ENCODE measurements at regions not wholly inside any gene's neighbourhood (a gene's known extent, or its start where the extent isn't known, plus 50 kb on each side); places are given as distances from the start of the nearest gene placed in this dataset.

- Histone ChIP-seq H3K79me2 (ENCODE audit: control insufficient read depth, low read length) (no peaks in the 10 kb centered on the region), H3K4me1 (ENCODE audit: control insufficient read depth, low read length) (no peaks in the 10 kb centered on the region), H3K9me2 (replicated peaks; ENCODE audit: control insufficient read depth, low read length) (no peaks in the 10 kb centered on the region), H3K9me3 (ENCODE audit: control insufficient read depth, insufficient read depth, low read length) (no peaks in the 10 kb centered on the region), H3K4me2 (ENCODE audit: low read length) (no peak overlapping the region), H3K4me3 (ENCODE audit: low read length) (no peak overlapping the region), H3K36me3 (ENCODE audit: control insufficient read depth, low read length) (no peaks in the 10 kb centered on the region), H3F3A (ENCODE audit: control insufficient read depth, insufficient read depth) (no peaks in the 10 kb centered on the region), H3K27ac (ENCODE audit: low read depth, low read length) (no peak overlapping the region), H3K27me3 (ENCODE audit: control insufficient read depth, low read length) (no peaks in the 10 kb centered on the region), H4K20me1 (ENCODE audit: control insufficient read depth, insufficient read depth, low read depth, low read length) (no peaks in the 10 kb centered on the region)
- TF ChIP-seq CTCF (IDR thresholded peaks at IDR 0.05; ENCODE audit: low read depth, low read length, poor library complexity, severe bottlenecking) (no peak), EZH2phosphoT487 (IDR thresholded peaks at IDR 0.05; ENCODE audit: borderline replicate concordance, low read length) (no peak)
Measured at GRCh38 chrX:39669668-39670067, 428.1 kb downstream of the BCOR start.

GRCh38 chrX:39670281-39670680, 427.5 kb downstream of the BCOR start:
- no peaks in the 10 kb centered on the region for H3K79me2 ChIP-seq (ENCODE audit: control insufficient read depth, low read length)
- H3K27ac ChIP-seq (ENCODE audit: low read depth, low read length), result no peak overlapping the region
- H3K27me3 ChIP-seq (ENCODE audit: control insufficient read depth, low read length), result no peaks in the 10 kb centered on the region
- no peaks in the 10 kb centered on the region for H3K9me2 ChIP-seq (replicated peaks; ENCODE audit: control insufficient read depth, low read length)
- no peaks in the 10 kb centered on the region for H3K36me3 ChIP-seq (ENCODE audit: control insufficient read depth, low read length)
- no peak overlapping the region for H3K4me3 ChIP-seq (ENCODE audit: low read length)
- no peaks in the 10 kb centered on the region for H4K20me1 ChIP-seq (ENCODE audit: control insufficient read depth, insufficient read depth, low read depth, low read length)
- H3F3A ChIP-seq (ENCODE audit: control insufficient read depth, insufficient read depth), result no peaks in the 10 kb centered on the region
- H3K4me2 ChIP-seq (ENCODE audit: low read length), result no peak overlapping the region
- no peaks in the 10 kb centered on the region for H3K4me1 ChIP-seq (ENCODE audit: control insufficient read depth, low read length)
- no peaks in the 10 kb centered on the region for H3K9me3 ChIP-seq (ENCODE audit: control insufficient read depth, insufficient read depth, low read length)
- TF ChIP-seq CTCF (IDR thresholded peaks at IDR 0.05; ENCODE audit: low read depth, low read length, poor library complexity, severe bottlenecking), result no peak
- TF ChIP-seq EZH2phosphoT487 (IDR thresholded peaks at IDR 0.05; ENCODE audit: borderline replicate concordance, low read length), result no peak

GRCh38 chrX:39672405-39672804, 425.4 kb downstream of the BCOR start:
- no peak overlapping the region for H3K4me3 ChIP-seq (ENCODE audit: low read length)
- H3K4me1 ChIP-seq (ENCODE audit: control insufficient read depth, low read length), result no peaks in the 10 kb centered on the region
- no peaks in the 10 kb centered on the region for H3K9me3 ChIP-seq (ENCODE audit: control insufficient read depth, insufficient read depth, low read length)
- H3K4me2 ChIP-seq (ENCODE audit: low read length), result no peak overlapping the region
- no peaks in the 10 kb centered on the region for H3K79me2 ChIP-seq (ENCODE audit: control insufficient read depth, low read length)
- no peaks in the 10 kb centered on the region for H3F3A ChIP-seq (ENCODE audit: control insufficient read depth, insufficient read depth)
- no peaks in the 10 kb centered on the region for H4K20me1 ChIP-seq (ENCODE audit: control insufficient read depth, insufficient read depth, low read depth, low read length)
- H3K36me3 ChIP-seq (ENCODE audit: control insufficient read depth, low read length), result no peaks in the 10 kb centered on the region
- no peak overlapping the region for H3K27ac ChIP-seq (ENCODE audit: low read depth, low read length)
- TF ChIP-seq CTCF (IDR thresholded peaks at IDR 0.05; ENCODE audit: low read depth, low read length, poor library complexity, severe bottlenecking), result no peak
- no peak for TF ChIP-seq EZH2phosphoT487 (IDR thresholded peaks at IDR 0.05; ENCODE audit: borderline replicate concordance, low read length)
- no peaks in the 10 kb centered on the region for H3K9me2 ChIP-seq (replicated peaks; ENCODE audit: control insufficient read depth, low read length)
- H3K27me3 ChIP-seq (ENCODE audit: control insufficient read depth, low read length), result no peaks in the 10 kb centered on the region

Data from DOHH2 (cell line).